Cardiac muscle cell (in vitro differentiated cells and primary cell): ENCODE measurements at regions not wholly inside any gene's neighbourhood (a gene's known extent, or its start where the extent isn't known, plus 50 kb on each side); places are given as distances from the start of the nearest gene placed in this dataset.

Experiments used
- DNase-seq, 2 donors: peaks; one replicate each; pipeline versions ENCODE4 v3.0.0 to v3.0.0-alpha.2; 2010 to 2017; ENCODE audit warnings: low read depth in 1 of 2, low spot score in 1 of 2
- H3K27ac ChIP-seq: fragments of 200-600 bp; sonication (generic); 2 replicates; pipeline ENCODE4 v1.5.1; 2016
- H3K27me3 ChIP-seq: fragments of 200-600 bp; sonication (generic); 2 replicates; pipeline ENCODE4 v1.6.0; 2016; ENCODE audit warnings: control low read depth
- H3K36me3 ChIP-seq: fragments of 200-600 bp; sonication (generic); 2 replicates; pipeline ENCODE4 v1.5.1; 2016; ENCODE audit warnings: control low read depth
- H3K4me1 ChIP-seq: fragments of 200-600 bp; sonication (generic); 2 replicates; pipeline ENCODE4 v1.8.1; 2017; ENCODE audit warnings: low read depth, mild to moderate bottlenecking, mixed run types
- H3K4me3 ChIP-seq: fragments of 200-600 bp; sonication (generic); 2 replicates; pipeline ENCODE4 v1.5.1; 2016; ENCODE audit warnings: mild to moderate bottlenecking
- H3K9me3 ChIP-seq: fragments of 200-600 bp; sonication (generic); 2 replicates; pipeline ENCODE4 v1.5.1; 2017; ENCODE audit warnings: low read depth, mild to moderate bottlenecking, control low read depth
- TF ChIP-seq, protein P1 (sequence below): IDR thresholded peaks from 2 replicates; pipeline ENCODE4 v1.5.1; 2012; ENCODE audit warnings: low read depth, mild to moderate bottlenecking, low read length

GRCh38 chr12:63396135-63396534 lies 245.1 kb upstream of the AVPR1A start:
- H3K4me1 ChIP-seq, result no peaks in the 10 kb centered on the region
- DNase-seq, result no peak
- no peaks in the 10 kb centered on the region for H3K27me3 ChIP-seq
- no peak overlapping the region for H3K4me3 ChIP-seq
- no peaks in the 10 kb centered on the region for H3K9me3 ChIP-seq
- no peak overlapping the region for H3K27ac ChIP-seq
- H3K36me3 ChIP-seq, result no peaks in the 10 kb centered on the region
- TF ChIP-seq, protein P1, sequence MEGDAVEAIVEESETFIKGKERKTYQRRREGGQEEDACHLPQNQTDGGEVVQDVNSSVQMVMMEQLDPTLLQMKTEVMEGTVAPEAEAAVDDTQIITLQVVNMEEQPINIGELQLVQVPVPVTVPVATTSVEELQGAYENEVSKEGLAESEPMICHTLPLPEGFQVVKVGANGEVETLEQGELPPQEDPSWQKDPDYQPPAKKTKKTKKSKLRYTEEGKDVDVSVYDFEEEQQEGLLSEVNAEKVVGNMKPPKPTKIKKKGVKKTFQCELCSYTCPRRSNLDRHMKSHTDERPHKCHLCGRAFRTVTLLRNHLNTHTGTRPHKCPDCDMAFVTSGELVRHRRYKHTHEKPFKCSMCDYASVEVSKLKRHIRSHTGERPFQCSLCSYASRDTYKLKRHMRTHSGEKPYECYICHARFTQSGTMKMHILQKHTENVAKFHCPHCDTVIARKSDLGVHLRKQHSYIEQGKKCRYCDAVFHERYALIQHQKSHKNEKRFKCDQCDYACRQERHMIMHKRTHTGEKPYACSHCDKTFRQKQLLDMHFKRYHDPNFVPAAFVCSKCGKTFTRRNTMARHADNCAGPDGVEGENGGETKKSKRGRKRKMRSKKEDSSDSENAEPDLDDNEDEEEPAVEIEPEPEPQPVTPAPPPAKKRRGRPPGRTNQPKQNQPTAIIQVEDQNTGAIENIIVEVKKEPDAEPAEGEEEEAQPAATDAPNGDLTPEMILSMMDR, result no peak

GRCh38 chr12:63394983-63395382 lies 244.0 kb upstream of the AVPR1A start:
- Histone ChIP-seq H3K36me3 (no peaks in the 10 kb centered on the region), H3K27me3 (no peaks in the 10 kb centered on the region), H3K27ac (no peak overlapping the region), H3K4me1 (no peaks in the 10 kb centered on the region), H3K9me3 (no peaks in the 10 kb centered on the region), H3K4me3 (no peak overlapping the region)
- DNase-seq, result no peak
- TF ChIP-seq, protein P1, result no peak

- no peaks in the 10 kb centered on the region for H3K36me3 ChIP-seq
- TF ChIP-seq, protein P1, result no peak
- H3K9me3 ChIP-seq, result no peaks in the 10 kb centered on the region
- H3K4me1 ChIP-seq, result no peaks in the 10 kb centered on the region
- H3K4me3 ChIP-seq, result no peak overlapping the region
- no peak for DNase-seq
- no peaks in the 10 kb centered on the region for H3K27me3 ChIP-seq
- H3K27ac ChIP-seq, result no peak overlapping the region
Measured at GRCh38 chr12:63394349-63394748, 243.3 kb upstream of the AVPR1A start.

- TF ChIP-seq, protein P1, result no peak
- no peaks in the 10 kb centered on the region for H3K36me3 ChIP-seq
- H3K4me3 ChIP-seq, result no peak overlapping the region
Measured at GRCh38 chr12:63389211-63389610, 238.2 kb upstream of the AVPR1A start.

DNA sequence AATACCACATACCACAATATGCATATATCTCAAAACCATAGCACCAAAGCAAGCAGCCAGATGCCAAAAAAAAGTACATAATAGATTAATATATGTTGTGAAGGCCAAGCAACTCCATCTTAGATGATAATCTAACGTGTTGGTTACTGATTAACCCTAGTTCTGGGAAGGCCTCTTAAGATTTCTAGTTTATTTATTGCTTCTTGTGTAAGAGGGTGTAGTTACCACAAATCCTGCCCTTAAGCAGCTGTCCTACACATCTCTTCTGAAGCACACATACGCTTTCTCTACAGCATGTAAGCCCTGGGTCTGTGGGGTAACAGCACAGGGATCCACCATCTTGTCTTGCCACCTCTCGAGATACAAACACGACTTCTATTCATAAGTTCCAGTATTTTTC lies 236.8 kb upstream of the AVPR1A start:
- DNase-seq, result no peak
- no peaks in the 10 kb centered on the region for H3K9me3 ChIP-seq
- H3K36me3 ChIP-seq, result no peaks in the 10 kb centered on the region
- H3K27ac ChIP-seq, result no peak overlapping the region
- no peaks in the 10 kb centered on the region for H3K4me1 ChIP-seq
- no peak overlapping the region for H3K4me3 ChIP-seq
- TF ChIP-seq, protein P1, result no peak
- H3K27me3 ChIP-seq, result no peaks in the 10 kb centered on the region

More at GRCh38 chr12:63389211-63389610, 238.2 kb upstream of the AVPR1A start:
- no peak for DNase-seq
- no peaks in the 10 kb centered on the region for H3K27me3 ChIP-seq
- no peak overlapping the region for H3K27ac ChIP-seq
- no peaks in the 10 kb centered on the region for H3K4me1 ChIP-seq
- H3K9me3 ChIP-seq, result no peaks in the 10 kb centered on the region

GRCh38 chr12:63382930-63383329 lies 231.9 kb upstream of the AVPR1A start:
- TF ChIP-seq, protein P1, result no peak
- H3K27ac ChIP-seq, result no peak overlapping the region

More at GRCh38 chr12:63382930-63383329, 231.9 kb upstream of the AVPR1A start:
- no peaks in the 10 kb centered on the region for H3K4me1 ChIP-seq
- DNase-seq, result no peak
- H3K9me3 ChIP-seq, result no peaks in the 10 kb centered on the region
- H3K36me3 ChIP-seq, result no peaks in the 10 kb centered on the region
- H3K4me3 ChIP-seq, result no peak overlapping the region
- H3K27me3 ChIP-seq, result no peaks in the 10 kb centered on the region
